Cardiac fibroblast (primary cell): ENCODE measurements at regions not wholly inside any gene's neighbourhood (a gene's known extent, or its start where the extent isn't known, plus 50 kb on each side); places are given as distances from the start of the nearest gene placed in this dataset.
A peak's percentile ranks its signal among the peaks of the same experiment; 100 is the strongest.

Source experiments
- DNase-seq, 2 donors: peaks; one replicate each; pipeline versions ENCODE4 v3.0.0 to v3.0.0-alpha.2; 2010; ENCODE audit warnings: low read depth in 2 of 2
- H3K4me3 ChIP-seq, 2 donors: replicated peaks in 1 of 2; 1 replicate in 1 of 2; 2 replicates in 1 of 2; pipeline ENCODE4 v1.5.1; 2011; ENCODE audit warnings: low read depth in 2 of 2, low read length in 2 of 2, mild to moderate bottlenecking in 2 of 2, moderate library complexity in 1 of 2
- CTCF ChIP-seq: IDR thresholded peaks from one replicate; pipeline ENCODE4 v1.5.1; 2011; ENCODE audit warnings: low read depth, mild to moderate bottlenecking, low read length, inconsistent platforms

- peak in 1 of 2 donors; percentile 36 for DNase-seq
- no peak for TF ChIP-seq CTCF
- H3K4me3 ChIP-seq = peak overlapping the region in 1 of 2 donors; percentile 69
Observed at GRCh38 chr22:46055181-46055875, 78.4 kb upstream of the WNT7B start.

GRCh38 chr22:46055911-46056545, 79.1 kb upstream of the WNT7B start:
- DNase-seq = peak in 1 of 2 donors; percentile 69
- peak overlapping the region in 1 of 2 donors; percentile 69 for H3K4me3 ChIP-seq
- TF ChIP-seq CTCF = no peak

GRCh38 chr22:46056546-46057245, 79.7 kb upstream of the WNT7B start:
- no peak for TF ChIP-seq CTCF
- peak overlapping the region in 1 of 2 donors; percentile 69 for H3K4me3 ChIP-seq
- no peak for DNase-seq

- peak overlapping the region in 1 of 2 donors; percentile 35 for H3K4me3 ChIP-seq
- DNase-seq = peak in 1 of 2 donors; percentile 63
- TF ChIP-seq CTCF = no peak
Observed at GRCh38 chr22:46057246-46058090, 80.5 kb upstream of the WNT7B start.

- H3K4me3 ChIP-seq = peak overlapping the region in 1 of 2 donors; percentile 35
- DNase-seq = peak; percentile 45 to 81
- TF ChIP-seq CTCF = no peak
Observed at GRCh38 chr22:46058091-46058420, 81.1 kb upstream of the WNT7B start.
